ES-I3 (cell line): ENCODE measurements at regions not wholly inside any gene's neighbourhood (a gene's known extent, or its start where the extent isn't known, plus 50 kb on each side); places are given as distances from the start of the nearest gene placed in this dataset.
"Not testable (repeated sequence)": the region's sequence is repeated elsewhere in the genome, so short reads cannot be mapped to it uniquely, and the experiment has no call there.

Experiments used
- H3K36me3 ChIP-seq: 2 replicates; pipeline ENCODE4 v1.6.1; 2013; ENCODE audit warnings: mild to moderate bottlenecking, low read length, control low read depth, moderate library complexity; ENCODE audit not compliant: insufficient read depth
- H3K4me1 ChIP-seq: 2 replicates; pipeline ENCODE4 v1.6.1; 2013; ENCODE audit warnings: mild to moderate bottlenecking, control low read depth, low read length; ENCODE audit not compliant: insufficient read depth
- H3K9ac ChIP-seq: 2 replicates; pipeline ENCODE4 v1.6.1; 2013; ENCODE audit warnings: low read depth, mild to moderate bottlenecking, low read length, moderate library complexity
- H3K9me3 ChIP-seq: 2 replicates; pipeline ENCODE4 v1.6.1; 2013; ENCODE audit warnings: mild to moderate bottlenecking, low read length, moderate library complexity; ENCODE audit not compliant: control insufficient read depth, insufficient read depth

DNA sequence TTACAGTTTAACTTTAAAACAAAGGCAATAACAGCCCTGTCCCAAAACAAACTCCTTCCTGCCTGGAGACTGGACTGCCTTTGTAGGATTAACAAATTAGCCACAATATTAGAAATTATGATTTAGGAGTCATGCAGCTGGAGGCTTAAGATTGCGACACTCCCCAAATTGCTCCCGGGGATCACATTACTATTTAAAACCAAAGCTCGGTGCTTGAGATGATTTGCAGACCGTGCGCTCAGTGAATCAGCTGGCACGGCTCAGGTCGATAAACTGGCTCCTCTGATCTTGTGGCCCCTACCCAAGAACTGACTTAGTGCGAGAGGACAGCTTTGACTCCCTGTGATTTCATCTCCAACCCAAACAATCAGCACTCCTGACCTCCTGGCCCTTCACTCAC is 829.3 kb downstream of the NLGN4X start:
- no peaks in the 10 kb centered on the region for H3K4me1 ChIP-seq
- no peaks in the 10 kb centered on the region for H3K36me3 ChIP-seq
- no peak overlapping the region for H3K9ac ChIP-seq
- H3K9me3 ChIP-seq, result no peaks in the 10 kb centered on the region

DNA sequence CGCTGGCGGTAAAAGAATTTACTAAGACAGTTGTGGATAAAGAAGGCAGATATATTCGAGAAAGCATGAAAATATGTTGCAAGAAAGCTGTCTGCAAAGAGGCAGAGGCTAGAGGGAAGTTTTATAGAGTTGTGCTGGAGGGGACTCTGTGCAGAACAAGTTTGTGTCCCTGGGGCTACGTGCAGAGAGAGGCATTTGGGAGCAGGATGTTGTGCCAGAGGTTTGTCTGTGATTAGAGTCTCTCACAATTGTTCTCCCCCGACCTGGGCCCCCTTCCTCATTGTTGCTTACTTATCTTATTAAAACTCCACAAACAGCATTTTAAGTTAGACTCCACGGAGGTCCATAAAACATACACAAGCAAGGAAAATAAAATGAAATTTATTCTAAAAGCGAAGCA is 831.3 kb downstream of the NLGN4X start:
- no peak overlapping the region for H3K9ac ChIP-seq
- H3K9me3 ChIP-seq, result no peaks in the 10 kb centered on the region

DNA sequence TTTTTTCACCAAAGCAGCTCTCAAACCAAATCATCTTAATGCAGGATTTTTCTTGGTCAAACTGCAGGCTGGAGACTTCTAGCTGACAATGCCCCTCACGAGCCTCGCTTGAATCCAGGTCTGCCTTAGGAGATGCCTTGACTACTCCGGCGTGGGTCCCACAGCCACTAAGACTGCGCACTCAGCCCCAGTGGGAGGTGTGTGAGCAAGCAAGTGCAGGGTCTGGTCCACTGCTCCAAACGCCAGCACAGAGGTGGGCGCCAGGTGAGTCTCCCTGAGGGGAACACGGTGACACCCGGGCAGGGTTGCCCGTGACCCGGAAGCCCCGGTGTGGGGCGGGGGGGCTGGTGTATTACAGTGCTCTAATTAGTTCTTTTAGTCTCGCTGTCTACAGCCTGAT is 838.3 kb downstream of the NLGN4X start:
- no peaks in the 10 kb centered on the region for H3K4me1 ChIP-seq
- no peaks in the 10 kb centered on the region for H3K9me3 ChIP-seq
- H3K9ac ChIP-seq, result no peak overlapping the region
- no peaks in the 10 kb centered on the region for H3K36me3 ChIP-seq

More for the DNA sequence above, 831.3 kb downstream of the NLGN4X start:
- no peaks in the 10 kb centered on the region for H3K4me1 ChIP-seq
- H3K36me3 ChIP-seq, result no peaks in the 10 kb centered on the region

DNA sequence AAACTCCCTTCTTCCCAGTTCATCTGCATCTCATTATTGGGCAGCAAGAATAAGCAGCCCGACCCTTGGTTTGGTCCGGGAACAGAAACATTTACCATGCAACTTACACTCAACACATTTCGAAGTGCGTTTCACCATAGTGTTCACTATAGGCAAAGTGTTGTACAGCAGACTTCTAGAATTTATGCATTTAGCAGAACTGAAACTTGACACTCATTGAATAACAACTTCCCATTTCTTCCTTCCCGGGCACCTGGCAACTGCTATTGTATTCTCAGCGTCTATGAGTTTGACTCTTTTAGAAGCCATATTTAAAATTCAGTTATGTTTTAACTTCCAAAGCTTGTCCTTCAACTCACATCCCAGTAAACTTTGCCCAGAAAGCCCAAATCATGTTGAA is 840.6 kb downstream of the NLGN4X start:
- Histone ChIP-seq H3K4me1 (no peaks in the 10 kb centered on the region), H3K9me3 (no peaks in the 10 kb centered on the region), H3K36me3 (no peaks in the 10 kb centered on the region), H3K9ac (no peak overlapping the region)

DNA sequence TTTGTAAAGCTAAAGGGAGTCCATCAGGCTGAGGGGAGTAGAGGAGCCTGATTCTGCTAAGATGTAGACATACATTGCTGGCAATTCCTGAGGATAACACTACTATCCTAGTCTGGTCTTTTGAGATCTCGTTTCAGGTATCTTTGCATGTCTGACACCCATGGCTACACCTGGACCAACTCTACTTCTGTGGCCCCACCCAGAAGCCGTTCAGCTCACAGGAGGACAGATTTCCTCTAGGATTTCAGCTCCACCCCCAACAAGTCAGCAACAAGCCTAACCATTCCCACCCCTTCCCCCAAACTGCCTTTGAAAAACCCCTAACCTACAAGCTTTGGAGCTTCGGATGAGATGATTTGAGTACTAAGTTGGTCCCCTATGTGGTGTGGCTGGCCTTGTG is 848.2 kb downstream of the NLGN4X start:
- no peaks in the 10 kb centered on the region for H3K36me3 ChIP-seq
- no peak overlapping the region for H3K9ac ChIP-seq
- H3K9me3 ChIP-seq, result peaks cover 5% of the 10 kb centered on the region; the same call in 1 of the 2 replicates
- H3K4me1 ChIP-seq, result no peaks in the 10 kb centered on the region

DNA sequence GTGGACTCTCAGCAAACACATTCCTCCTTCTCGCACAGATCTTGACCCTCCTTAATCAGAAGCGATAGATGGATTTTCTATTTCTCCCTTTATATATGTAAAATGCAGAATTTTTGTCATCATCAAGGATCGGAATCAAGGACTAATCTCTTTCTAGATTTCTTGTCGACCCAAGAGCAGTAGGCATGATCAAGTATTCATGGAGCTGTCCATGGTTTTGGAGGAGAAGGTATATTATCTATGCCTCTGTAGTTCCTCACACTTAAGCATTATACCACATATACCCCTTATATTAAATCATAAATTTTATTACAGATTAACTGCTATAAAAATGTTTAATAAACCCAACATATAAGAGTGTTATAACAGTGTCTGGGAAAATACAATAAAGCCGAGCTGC is 886.8 kb downstream of the NLGN4X start:
- no peaks in the 10 kb centered on the region for H3K36me3 ChIP-seq

DNA sequence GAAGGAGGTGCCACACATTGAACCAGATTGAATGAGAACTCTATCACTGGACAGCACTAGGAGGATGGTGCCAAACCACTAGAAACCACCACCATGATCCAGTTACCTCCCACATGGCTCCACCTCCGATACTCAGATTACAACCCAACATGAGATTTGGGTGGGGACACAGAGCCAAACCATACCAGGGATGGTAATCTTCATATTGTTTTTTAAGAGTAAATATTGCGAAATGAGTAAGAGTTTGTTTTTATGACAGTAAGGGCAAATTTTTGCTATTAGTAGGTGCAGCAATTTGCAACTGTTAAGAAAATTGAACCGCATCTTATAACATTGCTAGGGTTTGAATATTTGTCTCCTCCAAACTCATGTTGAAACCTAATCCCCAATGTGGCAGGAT is 891.5 kb downstream of the NLGN4X start:
- H3K9me3 ChIP-seq, result no peaks in the 10 kb centered on the region
- no peaks in the 10 kb centered on the region for H3K36me3 ChIP-seq
- no peaks in the 10 kb centered on the region for H3K4me1 ChIP-seq
- no peak overlapping the region for H3K9ac ChIP-seq

More for the DNA sequence above, 886.8 kb downstream of the NLGN4X start:
- no peaks in the 10 kb centered on the region for H3K4me1 ChIP-seq
- no peak overlapping the region for H3K9ac ChIP-seq
- no peaks in the 10 kb centered on the region for H3K9me3 ChIP-seq

DNA sequence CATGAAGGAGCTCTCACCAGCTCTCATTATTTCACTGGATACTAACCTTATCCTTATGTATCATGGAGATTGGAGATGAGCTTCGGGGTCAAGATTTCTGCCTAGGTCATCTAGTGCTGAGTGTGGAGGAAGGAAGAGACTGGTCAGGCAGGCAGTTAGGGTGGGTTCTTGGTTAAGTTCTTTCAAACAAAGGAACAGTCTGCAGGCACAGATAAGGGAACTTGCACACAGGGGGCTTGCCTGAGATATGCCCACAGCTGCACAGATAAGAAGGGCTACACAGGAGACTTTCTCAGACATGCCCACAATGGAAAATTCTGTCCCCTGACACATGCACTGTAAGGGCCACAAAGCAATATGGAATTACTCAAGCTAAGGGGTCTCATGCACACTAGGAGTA is 904.1 kb downstream of the NLGN4X start:
- no peaks in the 10 kb centered on the region; the same call in 1 of the 2 replicates for H3K9me3 ChIP-seq
- H3K9ac ChIP-seq, result no peak overlapping the region
- H3K36me3 ChIP-seq, result no peaks in the 10 kb centered on the region
- H3K4me1 ChIP-seq, result no peaks in the 10 kb centered on the region

DNA sequence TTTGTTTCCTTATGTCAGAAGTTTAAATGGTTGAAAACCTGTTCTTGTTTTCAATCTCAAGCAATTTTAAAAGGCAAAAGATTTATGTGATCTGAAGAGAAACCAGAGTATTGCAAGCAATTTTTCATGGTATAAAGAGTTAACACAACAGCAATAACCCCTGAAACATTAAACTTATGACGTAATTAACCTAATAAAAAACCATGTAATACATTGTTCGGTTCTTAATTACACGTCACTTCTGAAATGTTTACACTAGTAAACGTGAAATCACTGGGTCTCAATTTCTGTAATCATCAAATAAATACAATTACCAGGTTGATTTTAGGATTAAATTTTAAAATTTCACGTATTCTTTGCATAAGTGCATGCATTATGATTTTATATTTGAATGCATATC is 914.5 kb downstream of the NLGN4X start:
- H3K36me3 ChIP-seq, result no peaks in the 10 kb centered on the region
- no peaks in the 10 kb centered on the region for H3K9me3 ChIP-seq
- H3K9ac ChIP-seq, result no peak overlapping the region
- no peaks in the 10 kb centered on the region for H3K4me1 ChIP-seq

DNA sequence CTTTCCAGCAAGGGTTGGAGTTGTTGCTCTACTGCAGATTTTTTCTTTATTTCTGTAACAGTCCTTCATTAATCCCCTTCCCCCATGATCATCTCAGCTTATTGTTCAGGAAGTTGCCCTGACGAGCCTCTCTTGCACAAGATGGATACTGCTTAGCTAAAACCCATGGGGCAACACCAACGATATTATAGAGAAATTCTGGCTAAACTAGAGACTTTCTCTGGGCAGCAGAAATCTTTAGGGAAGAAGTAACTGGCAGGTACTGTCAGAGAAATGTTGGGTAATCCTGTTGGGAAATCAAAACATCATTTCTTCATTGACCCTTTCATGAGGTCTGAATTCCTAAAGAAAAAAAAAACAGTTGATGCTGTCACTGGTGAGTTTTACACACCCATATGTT is 921.3 kb downstream of the NLGN4X start:
- H3K9me3 ChIP-seq, result no peaks in the 10 kb centered on the region
- H3K36me3 ChIP-seq, result no peaks in the 10 kb centered on the region
- no peak overlapping the region for H3K9ac ChIP-seq
- no peaks in the 10 kb centered on the region for H3K4me1 ChIP-seq

DNA sequence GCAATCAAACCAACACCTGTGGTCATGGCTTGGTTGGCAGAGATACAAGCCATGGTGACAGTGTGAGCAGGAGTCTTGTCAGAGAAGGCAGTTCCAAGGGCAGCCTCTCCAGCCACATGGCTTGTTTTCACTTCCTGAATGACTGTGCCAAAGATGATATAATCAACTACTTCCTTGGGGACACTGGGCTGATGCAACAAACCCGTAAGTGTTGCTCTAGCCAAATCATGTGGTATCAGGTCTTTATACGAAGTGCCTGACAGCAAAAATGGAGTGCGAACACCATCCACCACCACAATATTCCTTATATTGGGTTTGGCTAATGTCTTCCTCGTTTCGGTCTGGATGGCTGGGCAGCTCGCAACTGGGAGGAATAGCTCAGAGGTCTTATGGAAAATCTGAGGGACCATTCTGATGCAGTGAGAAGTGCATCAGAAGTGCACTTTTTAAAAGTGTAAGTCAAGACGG is 922.0 kb downstream of the NLGN4X start:
- Histone ChIP-seq H3K9ac (no peak overlapping the region), H3K36me3 (no peaks in the 10 kb centered on the region), H3K4me1 (no peaks in the 10 kb centered on the region), H3K9me3 (no peaks in the 10 kb centered on the region)

DNA sequence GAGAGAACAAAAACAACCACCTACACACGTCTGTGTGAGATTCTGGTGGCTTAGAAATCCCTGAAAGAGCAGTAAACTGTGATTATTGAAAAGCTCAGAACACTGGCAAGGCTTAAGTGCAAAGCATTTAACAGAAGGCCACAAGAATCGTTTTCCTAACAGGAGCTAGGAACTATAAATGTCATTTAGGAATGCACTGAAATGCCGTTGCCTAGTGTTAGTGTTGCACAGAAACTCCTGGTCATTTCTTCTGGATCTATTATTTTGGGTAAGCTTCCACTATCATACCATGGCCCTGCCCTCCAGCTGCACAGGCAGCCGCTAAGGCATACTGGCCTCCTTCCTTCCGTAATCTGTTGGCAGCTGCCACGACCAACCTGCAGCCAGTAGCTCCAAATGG is 923.2 kb downstream of the NLGN4X start:
- no peak overlapping the region for H3K9ac ChIP-seq
- no peaks in the 10 kb centered on the region for H3K4me1 ChIP-seq
- H3K36me3 ChIP-seq, result no peaks in the 10 kb centered on the region
- no peaks in the 10 kb centered on the region for H3K9me3 ChIP-seq

DNA sequence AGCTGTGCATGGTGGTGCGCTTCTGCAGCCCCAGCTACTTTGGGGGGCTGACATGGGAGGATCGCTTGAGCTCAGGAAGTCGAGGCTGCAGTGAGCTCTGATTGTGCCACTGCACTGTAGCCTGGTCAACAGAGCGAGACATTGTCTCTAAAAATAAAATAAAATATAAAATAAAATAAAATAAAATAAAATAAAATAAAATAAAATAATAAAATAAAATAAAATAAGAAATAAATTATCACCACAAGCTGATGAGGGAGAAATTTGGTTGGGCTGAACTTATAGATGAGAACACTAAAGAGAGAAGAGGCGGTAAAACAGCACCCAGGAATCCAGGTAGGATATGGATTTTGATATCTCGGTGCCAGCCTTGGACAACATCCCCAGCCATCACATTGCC is 933.7 kb downstream of the NLGN4X start:
- Histone ChIP-seq H3K9ac (no peak overlapping the region), H3K36me3 (no peaks in the 10 kb centered on the region), H3K9me3 (no peaks in the 10 kb centered on the region), H3K4me1 (no peaks in the 10 kb centered on the region)

DNA sequence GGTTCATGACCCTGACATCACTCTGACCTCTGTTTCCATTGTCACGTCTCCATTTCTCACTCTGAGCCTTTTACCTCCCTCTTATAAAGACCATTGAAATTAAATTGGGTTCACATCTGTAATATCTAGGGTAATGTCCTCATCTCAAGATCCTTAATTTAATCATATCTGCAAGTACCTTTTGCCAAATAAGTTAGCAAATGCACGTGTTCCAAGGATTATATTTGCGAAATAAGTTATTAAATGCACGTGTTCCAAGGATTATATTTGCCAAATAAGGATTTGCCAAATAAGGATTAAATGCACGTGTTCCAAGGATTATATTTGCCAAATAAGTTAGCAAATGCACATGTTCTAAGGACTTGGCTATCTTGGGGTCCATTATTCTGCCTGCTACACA is 938.0 kb downstream of the NLGN4X start:
- no peaks in the 10 kb centered on the region for H3K4me1 ChIP-seq
- no peaks in the 10 kb centered on the region for H3K36me3 ChIP-seq

DNA sequence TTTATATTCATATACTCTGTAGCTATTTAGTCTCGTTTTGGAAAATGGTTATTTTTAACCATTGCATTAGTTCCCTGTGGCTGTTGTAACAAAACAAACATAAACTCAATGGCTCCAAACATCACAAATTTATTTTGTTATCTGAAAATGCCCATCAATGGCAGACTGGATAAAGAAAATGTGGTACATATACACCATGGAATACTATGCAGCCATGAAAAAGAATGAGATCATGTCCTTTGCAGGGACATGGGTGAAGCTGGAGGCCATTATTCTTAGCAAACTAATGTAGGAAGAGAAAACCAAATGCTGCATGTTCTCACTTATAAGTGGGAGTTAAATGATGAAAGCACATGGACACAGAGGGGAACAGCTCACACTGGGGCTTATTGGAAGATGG is 938.7 kb downstream of the NLGN4X start:
- H3K9me3 ChIP-seq, H3K4me1 ChIP-seq, H3K36me3 ChIP-seq, H3K9ac ChIP-seq: not testable (repeated sequence)

More for the DNA sequence above, 938.0 kb downstream of the NLGN4X start:
- Histone ChIP-seq H3K9me3 (no peaks in the 10 kb centered on the region; the same call in 1 of the 2 replicates), H3K9ac (no peak overlapping the region)

DNA sequence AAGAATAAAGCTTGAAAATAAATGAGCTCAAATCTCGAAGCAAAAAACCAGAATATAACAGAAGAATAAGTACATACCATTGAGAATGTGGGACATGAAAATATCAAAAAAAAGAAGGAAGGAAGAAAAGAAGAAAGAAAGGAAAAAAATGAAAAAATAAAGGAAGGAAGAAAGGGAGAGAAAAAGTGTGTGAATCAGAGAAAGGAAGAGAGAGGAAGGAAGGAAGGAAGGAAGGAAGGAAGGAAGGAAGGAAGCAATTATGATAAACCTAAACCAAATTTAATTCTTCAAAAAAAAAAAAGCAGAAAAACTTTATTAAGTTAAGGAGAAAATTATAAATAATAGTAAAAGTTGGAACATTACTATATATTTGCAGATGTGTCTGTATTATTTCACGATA is 949.8 kb downstream of the NLGN4X start:
- no peak overlapping the region for H3K9ac ChIP-seq
- H3K36me3 ChIP-seq, result no peaks in the 10 kb centered on the region

More for the DNA sequence above, 949.8 kb downstream of the NLGN4X start:
- no peaks in the 10 kb centered on the region for H3K4me1 ChIP-seq
- H3K9me3 ChIP-seq, result peaks cover 6% of the 10 kb centered on the region; the same call in 1 of the 2 replicates
